Vagina (tissue), 2 donors: ENCODE measurements at regions not wholly inside any gene's neighbourhood (a gene's known extent, or its start where the extent isn't known, plus 50 kb on each side); places are given as distances from the start of the nearest gene placed in this dataset.

Experiments
- POLR2AphosphoS5 ChIP-seq, 2 donors: sonication (generic); formaldehyde crosslinking; IDR thresholded peaks; one replicate each; pipeline ENCODE4 v1.9.0; 2017; ENCODE audit warnings: antibody characterized with exemption in 2 of 2, mild to moderate bottlenecking in 2 of 2, low read depth in 1 of 2; ENCODE audit not compliant: insufficient read depth in 1 of 2
- TF ChIP-seq, protein P1 (sequence below), 3 experiments: fragments of 450-650 bp in 2 of 3; fragments of 200-600 bp in 1 of 3; sonication (generic) in 1 of 3; IDR thresholded peaks; one replicate each; pipeline ENCODE4 v1.5.1; 2017 to 2019; ENCODE audit warnings: antibody characterized with exemption in 3 of 3, mild to moderate bottlenecking in 2 of 3, moderate library complexity in 2 of 3

DNA sequence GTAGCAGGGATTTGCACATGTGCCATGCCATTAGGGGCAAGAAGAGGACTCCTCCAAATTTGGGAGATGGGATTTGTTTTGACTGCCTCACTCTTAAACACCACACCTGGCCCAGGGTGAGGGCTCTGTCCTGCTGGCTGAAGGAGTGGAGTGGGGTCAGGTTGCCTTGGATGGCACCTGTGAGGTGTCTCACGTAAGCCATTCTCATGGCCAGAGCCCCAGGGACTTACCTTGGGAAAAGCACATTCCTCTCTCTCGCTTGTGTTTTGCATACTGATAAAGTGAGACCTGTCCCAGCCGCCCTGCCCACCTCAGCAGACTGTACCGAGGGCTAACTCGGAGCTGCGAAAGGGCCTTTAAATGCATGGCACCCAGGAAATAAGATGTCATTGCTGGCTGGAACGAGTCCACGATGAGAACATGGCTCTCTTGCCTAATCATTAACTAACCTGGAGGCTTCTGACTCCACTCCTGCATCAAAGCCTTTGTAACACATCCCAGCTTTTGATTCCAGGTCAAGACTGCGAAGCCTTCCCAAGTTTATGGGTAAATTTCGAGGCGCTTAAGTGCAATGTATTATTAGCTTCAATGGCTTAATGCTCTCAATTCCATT, 184.0 kb upstream of the RNF32 start:
- TF ChIP-seq, protein P1, sequence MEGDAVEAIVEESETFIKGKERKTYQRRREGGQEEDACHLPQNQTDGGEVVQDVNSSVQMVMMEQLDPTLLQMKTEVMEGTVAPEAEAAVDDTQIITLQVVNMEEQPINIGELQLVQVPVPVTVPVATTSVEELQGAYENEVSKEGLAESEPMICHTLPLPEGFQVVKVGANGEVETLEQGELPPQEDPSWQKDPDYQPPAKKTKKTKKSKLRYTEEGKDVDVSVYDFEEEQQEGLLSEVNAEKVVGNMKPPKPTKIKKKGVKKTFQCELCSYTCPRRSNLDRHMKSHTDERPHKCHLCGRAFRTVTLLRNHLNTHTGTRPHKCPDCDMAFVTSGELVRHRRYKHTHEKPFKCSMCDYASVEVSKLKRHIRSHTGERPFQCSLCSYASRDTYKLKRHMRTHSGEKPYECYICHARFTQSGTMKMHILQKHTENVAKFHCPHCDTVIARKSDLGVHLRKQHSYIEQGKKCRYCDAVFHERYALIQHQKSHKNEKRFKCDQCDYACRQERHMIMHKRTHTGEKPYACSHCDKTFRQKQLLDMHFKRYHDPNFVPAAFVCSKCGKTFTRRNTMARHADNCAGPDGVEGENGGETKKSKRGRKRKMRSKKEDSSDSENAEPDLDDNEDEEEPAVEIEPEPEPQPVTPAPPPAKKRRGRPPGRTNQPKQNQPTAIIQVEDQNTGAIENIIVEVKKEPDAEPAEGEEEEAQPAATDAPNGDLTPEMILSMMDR (IDR thresholded peaks at IDR 0.05) = no peak
- TF ChIP-seq POLR2AphosphoS5 (IDR thresholded peaks at IDR 0.05; ENCODE audit: insufficient read depth in 1 of 2, low read depth in 1 of 2) = no peak
